Keratinocyte (primary cell): ENCODE measurements at regions not wholly inside any gene's neighbourhood (a gene's known extent, or its start where the extent isn't known, plus 50 kb on each side); places are given as distances from the start of the nearest gene placed in this dataset.

ENCODE experiments used
- DNase-seq: peaks from one replicate; pipeline ENCODE4 v3.0.0-alpha.2; 2011; ENCODE audit warnings: low read depth, missing footprints, low spot score
- FAIRE-seq: peaks from 2 replicates; lab custom pipeline; 2011; peaks lifted over from hg19 to GRCh38; lab: Jason Lieb, UNC
- H2AFZ ChIP-seq: 2 replicates; pipeline ENCODE4 v1.6.0; 2012; ENCODE audit warnings: low read length, control low read depth, inconsistent platforms; ENCODE audit not compliant: control insufficient read depth
- H3K27ac ChIP-seq: 2 replicates; pipeline ENCODE4 v1.5.1; 2011; ENCODE audit warnings: low read length; ENCODE audit not compliant: control insufficient read depth, insufficient read depth
- H3K27me3 ChIP-seq: 3 replicates; pipeline ENCODE4 v1.6.0; 2011; ENCODE audit warnings: low read length; ENCODE audit not compliant: control insufficient read depth, insufficient read depth; ENCODE audit errors: extremely low read depth
- H3K36me3 ChIP-seq, 2 experiments: 2 replicates in 1 of 2; 3 replicates in 1 of 2; pipeline ENCODE4 v1.5.1; 2011; ENCODE audit warnings: low read length in 2 of 2, mild to moderate bottlenecking in 1 of 2; ENCODE audit not compliant: control insufficient read depth in 2 of 2, insufficient read depth in 2 of 2; ENCODE audit errors: extremely low read depth in 1 of 2
- H3K4me1 ChIP-seq: 3 replicates; pipeline ENCODE4 v1.5.1; 2011; ENCODE audit warnings: low read length; ENCODE audit not compliant: control insufficient read depth, insufficient read depth; ENCODE audit errors: extremely low read depth
- H3K4me2 ChIP-seq: 3 replicates; pipeline ENCODE4 v1.6.0; 2011; ENCODE audit warnings: low read depth, low read length; ENCODE audit not compliant: control insufficient read depth, insufficient read depth; ENCODE audit errors: extremely low read depth
- H3K4me3 ChIP-seq, 3 experiments: fragments of 200-600 bp in 1 of 3; sonication (generic) in 1 of 3; 2 replicates in 2 of 3; 3 replicates in 1 of 3; pipeline ENCODE4 v1.5.1; 2011 to 2016; ENCODE audit warnings: low read length in 3 of 3, mild to moderate bottlenecking in 3 of 3, control low read depth in 2 of 3, inconsistent platforms in 1 of 3, low read depth in 1 of 3, mixed read lengths in 1 of 3, mixed run types in 1 of 3, moderate library complexity in 1 of 3; ENCODE audit not compliant: control insufficient read depth in 2 of 3, insufficient read depth in 2 of 3; ENCODE audit errors: extremely low read depth in 1 of 3
- H3K79me2 ChIP-seq: 2 replicates; pipeline ENCODE4 v1.6.0; 2012; ENCODE audit warnings: low read length; ENCODE audit not compliant: control insufficient read depth, insufficient read depth
- H3K9ac ChIP-seq: 3 replicates; pipeline ENCODE4 v1.6.0; 2011; ENCODE audit warnings: low read length; ENCODE audit not compliant: control insufficient read depth, insufficient read depth; ENCODE audit errors: extremely low read depth
- H3K9me1 ChIP-seq: 3 replicates; pipeline ENCODE4 v1.6.0; 2011; ENCODE audit warnings: low read length; ENCODE audit not compliant: control insufficient read depth, insufficient read depth; ENCODE audit errors: extremely low read depth
- H3K9me3 ChIP-seq: 2 replicates; pipeline ENCODE4 v1.5.1; 2012; ENCODE audit warnings: low read depth, low read length; ENCODE audit not compliant: control insufficient read depth
- H4K20me1 ChIP-seq: 3 replicates; pipeline ENCODE4 v1.6.0; 2011; ENCODE audit warnings: low read length; ENCODE audit not compliant: control insufficient read depth, insufficient read depth; ENCODE audit errors: extremely low read depth
- EZH2 ChIP-seq: IDR thresholded peaks from one replicate; pipeline ENCODE4 v1.6.1; 2012; ENCODE audit warnings: inconsistent platforms, mild to moderate bottlenecking, low read length, moderate library complexity
- dilution Hi-C: fragments of 300-500 bp; cut with MboI; formaldehyde crosslinking; loops from one replicate; pipeline ENCODE4 v1.7.0; 2020; ENCODE audit warnings: low sequenced_read_pairs; ENCODE audit not compliant: extremely low pct_ligation_motif_present
- TF ChIP-seq, protein P1 (sequence below), 3 experiments: IDR thresholded peaks in 1 of 3; conservative IDR thresholded peaks in 1 of 3; optimal IDR thresholded peaks in 1 of 3; 2 replicates in 2 of 3; 3 replicates in 1 of 3; pipeline versions ENCODE3 to v1.5.1; 2011; ENCODE audit warnings: low read length in 3 of 3, mild to moderate bottlenecking in 3 of 3, moderate library complexity in 2 of 3, control low read depth in 1 of 3, inconsistent platforms in 1 of 3; ENCODE audit not compliant: insufficient read depth in 2 of 3; ENCODE audit errors: extremely low read depth in 1 of 3

DNA sequence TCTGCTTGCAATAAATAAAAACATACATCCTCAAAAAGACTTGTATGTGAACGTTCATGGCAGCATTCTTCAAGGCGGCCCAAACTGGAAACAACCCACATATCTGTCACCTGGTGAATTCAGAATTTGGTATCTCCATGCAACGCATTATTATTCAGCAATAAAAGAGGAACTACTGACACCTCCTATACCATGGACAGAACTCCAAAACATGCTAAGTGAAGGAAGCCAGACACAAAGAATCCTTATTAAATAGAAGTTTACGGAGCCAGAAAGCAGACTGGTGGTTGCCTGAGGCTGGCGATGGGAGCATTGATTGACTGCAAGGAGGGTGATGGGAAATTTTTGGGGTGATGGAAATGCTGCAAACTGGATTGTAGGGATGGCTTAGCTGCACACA, 530.8 kb upstream of the DPP6 start:
- Histone ChIP-seq H3K9me3 (no peaks in the 10 kb centered on the region), H3K27ac (no peak overlapping the region)
- dilution Hi-C loops: no loop called here

DNA sequence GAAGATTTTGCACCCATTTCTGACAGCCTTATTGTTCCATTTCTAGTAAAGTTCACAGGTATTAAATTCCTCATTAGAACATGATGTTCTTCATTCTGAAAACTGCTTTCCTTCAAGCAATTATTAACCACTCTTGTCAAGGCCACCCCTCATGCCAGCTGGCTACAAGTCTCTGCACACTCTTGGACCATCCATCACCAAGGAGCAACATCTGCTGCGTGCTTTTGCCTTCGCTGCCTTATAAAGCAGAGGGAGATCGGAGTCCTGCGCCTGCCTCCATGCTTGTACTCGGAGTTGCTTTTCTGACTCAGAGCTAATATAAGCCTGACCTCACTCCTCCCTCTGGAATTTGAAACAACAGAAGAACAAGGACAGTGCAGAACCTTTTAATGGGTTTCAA, 529.9 kb upstream of the DPP6 start:
- Histone ChIP-seq H3K9me3 (no peaks in the 10 kb centered on the region), H3K4me2 (peak overlapping the region; percentile 29), H4K20me1 (no peaks in the 10 kb centered on the region), H3K9ac (no peak overlapping the region), H3K79me2 (no peaks in the 10 kb centered on the region), H2AFZ (peak overlapping the region; percentile 77), H3K4me1 (peaks cover 27% of the 10 kb centered on the region), H3K27ac (no peak overlapping the region), H3K27me3 (no peaks in the 10 kb centered on the region), H3K4me3 (no peak overlapping the region), H3K36me3 (no peaks in the 10 kb centered on the region), H3K9me1 (no peaks in the 10 kb centered on the region)
- peak; percentile 48 for FAIRE-seq
- no peak for TF ChIP-seq EZH2
- dilution Hi-C loops: no loop called here
- DNase-seq: no peak

More for the DNA sequence above, 530.8 kb upstream of the DPP6 start:
- no peak overlapping the region for H2AFZ ChIP-seq
- no peaks in the 10 kb centered on the region for H3K9me1 ChIP-seq
- H3K9ac ChIP-seq: no peak overlapping the region
- no peak for DNase-seq
- H3K4me3 ChIP-seq: no peak overlapping the region
- TF ChIP-seq, protein P1, sequence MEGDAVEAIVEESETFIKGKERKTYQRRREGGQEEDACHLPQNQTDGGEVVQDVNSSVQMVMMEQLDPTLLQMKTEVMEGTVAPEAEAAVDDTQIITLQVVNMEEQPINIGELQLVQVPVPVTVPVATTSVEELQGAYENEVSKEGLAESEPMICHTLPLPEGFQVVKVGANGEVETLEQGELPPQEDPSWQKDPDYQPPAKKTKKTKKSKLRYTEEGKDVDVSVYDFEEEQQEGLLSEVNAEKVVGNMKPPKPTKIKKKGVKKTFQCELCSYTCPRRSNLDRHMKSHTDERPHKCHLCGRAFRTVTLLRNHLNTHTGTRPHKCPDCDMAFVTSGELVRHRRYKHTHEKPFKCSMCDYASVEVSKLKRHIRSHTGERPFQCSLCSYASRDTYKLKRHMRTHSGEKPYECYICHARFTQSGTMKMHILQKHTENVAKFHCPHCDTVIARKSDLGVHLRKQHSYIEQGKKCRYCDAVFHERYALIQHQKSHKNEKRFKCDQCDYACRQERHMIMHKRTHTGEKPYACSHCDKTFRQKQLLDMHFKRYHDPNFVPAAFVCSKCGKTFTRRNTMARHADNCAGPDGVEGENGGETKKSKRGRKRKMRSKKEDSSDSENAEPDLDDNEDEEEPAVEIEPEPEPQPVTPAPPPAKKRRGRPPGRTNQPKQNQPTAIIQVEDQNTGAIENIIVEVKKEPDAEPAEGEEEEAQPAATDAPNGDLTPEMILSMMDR (optimal IDR thresholded peaks at IDR 0.05 in 1 of 3, IDR thresholded peaks at IDR 0.05 in 1 of 3, conservative IDR thresholded peaks at IDR 0.05 in 1 of 3; ENCODE audit: extremely low read depth in 1 of 3, insufficient read depth in 2 of 3, low read length in 3 of 3): no peak
- TF ChIP-seq EZH2: no peak
- FAIRE-seq: no peak
- no peaks in the 10 kb centered on the region for H3K27me3 ChIP-seq
- no peaks in the 10 kb centered on the region for H4K20me1 ChIP-seq
- H3K4me1 ChIP-seq: peaks cover 27% of the 10 kb centered on the region
- H3K79me2 ChIP-seq: no peaks in the 10 kb centered on the region
- no peaks in the 10 kb centered on the region for H3K36me3 ChIP-seq
- H3K4me2 ChIP-seq: no peak overlapping the region

DNA sequence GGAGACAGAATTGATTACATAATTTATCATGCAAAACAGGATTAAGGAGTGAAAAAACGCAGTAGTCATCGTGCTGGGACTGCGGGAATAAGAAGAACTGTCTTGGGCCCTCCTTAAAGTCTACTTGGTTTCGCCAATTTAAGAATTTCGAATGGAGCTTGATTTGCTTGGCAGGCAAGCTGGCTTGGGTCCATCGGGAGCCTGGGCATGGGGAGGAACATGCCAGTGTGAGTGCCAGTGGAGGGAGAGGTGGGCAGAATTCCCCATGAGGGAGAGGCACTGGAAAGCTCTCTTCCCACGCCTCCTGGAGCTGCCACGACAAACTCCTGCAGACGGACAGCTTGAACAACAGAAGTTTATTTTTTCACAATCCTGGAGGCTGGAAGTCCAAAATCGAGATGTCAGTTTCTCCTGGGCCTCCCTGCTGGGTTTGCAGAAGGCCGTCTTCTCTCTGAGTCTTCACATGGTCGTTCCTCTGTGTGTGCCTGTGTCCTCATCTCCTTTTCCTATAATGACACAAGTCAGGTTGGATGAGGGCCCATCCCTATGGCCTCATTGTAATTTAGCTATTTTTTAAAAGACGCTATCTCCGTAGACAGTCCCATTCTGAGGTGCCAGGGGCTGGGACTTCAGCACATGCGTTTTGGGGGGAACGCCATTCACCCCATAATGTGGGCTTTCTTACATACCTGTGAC, 528.7 kb upstream of the DPP6 start:
- DNase-seq (no peak), FAIRE-seq (no peak)
- no peak overlapping the region for H3K27ac ChIP-seq
- TF ChIP-seq, protein P1 (optimal IDR thresholded peaks at IDR 0.05 in 1 of 3, IDR thresholded peaks at IDR 0.05 in 1 of 3, conservative IDR thresholded peaks at IDR 0.05 in 1 of 3; ENCODE audit: extremely low read depth in 1 of 3, insufficient read depth in 2 of 3, low read length in 3 of 3): no peak
- TF ChIP-seq EZH2: no peak
- no peaks in the 10 kb centered on the region for H3K79me2 ChIP-seq
- dilution Hi-C loops: no loop called here
- H3K4me3 ChIP-seq: no peak overlapping the region
- H3K9me3 ChIP-seq: no peaks in the 10 kb centered on the region
- H3K36me3 ChIP-seq: no peaks in the 10 kb centered on the region
- H4K20me1 ChIP-seq: no peaks in the 10 kb centered on the region
- no peaks in the 10 kb centered on the region for H3K9me1 ChIP-seq
- no peak overlapping the region for H3K9ac ChIP-seq
- no peaks in the 10 kb centered on the region for H3K27me3 ChIP-seq
- peak overlapping the region; percentile 10 for H2AFZ ChIP-seq
- peaks cover 21% of the 10 kb centered on the region for H3K4me1 ChIP-seq
- H3K4me2 ChIP-seq: peak overlapping the region; percentile 16
